ENCODE measurements at regions not wholly inside any gene's neighbourhood (a gene's known extent, or its start where the extent isn't known, plus 50 kb on each side); places are given as distances from the start of the nearest gene placed in this dataset.
"Not testable (repeated sequence)": the region's sequence is repeated elsewhere in the genome, so short reads cannot be mapped to it uniquely, and the experiment has no call there.

DNA sequence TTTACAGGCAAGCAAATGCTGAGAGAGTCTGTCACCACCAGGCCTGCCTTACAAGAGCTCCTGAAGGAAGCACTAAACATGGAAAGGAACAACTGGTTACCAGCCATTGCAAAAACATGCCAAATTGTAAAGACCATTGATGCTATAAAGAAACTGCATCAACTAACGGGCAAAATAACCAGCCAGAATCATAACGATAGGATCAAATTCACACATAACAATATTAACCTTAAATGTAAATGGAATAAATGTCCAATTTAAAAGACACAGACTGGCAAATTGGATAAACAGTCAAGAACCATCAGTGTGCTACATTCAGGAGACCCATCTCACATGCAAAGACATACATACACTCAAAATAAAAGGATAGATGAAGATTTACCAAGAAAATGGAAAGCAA, 170.7 kb downstream of the CRPPA start:
- TF ChIP-seq, protein P1, sequence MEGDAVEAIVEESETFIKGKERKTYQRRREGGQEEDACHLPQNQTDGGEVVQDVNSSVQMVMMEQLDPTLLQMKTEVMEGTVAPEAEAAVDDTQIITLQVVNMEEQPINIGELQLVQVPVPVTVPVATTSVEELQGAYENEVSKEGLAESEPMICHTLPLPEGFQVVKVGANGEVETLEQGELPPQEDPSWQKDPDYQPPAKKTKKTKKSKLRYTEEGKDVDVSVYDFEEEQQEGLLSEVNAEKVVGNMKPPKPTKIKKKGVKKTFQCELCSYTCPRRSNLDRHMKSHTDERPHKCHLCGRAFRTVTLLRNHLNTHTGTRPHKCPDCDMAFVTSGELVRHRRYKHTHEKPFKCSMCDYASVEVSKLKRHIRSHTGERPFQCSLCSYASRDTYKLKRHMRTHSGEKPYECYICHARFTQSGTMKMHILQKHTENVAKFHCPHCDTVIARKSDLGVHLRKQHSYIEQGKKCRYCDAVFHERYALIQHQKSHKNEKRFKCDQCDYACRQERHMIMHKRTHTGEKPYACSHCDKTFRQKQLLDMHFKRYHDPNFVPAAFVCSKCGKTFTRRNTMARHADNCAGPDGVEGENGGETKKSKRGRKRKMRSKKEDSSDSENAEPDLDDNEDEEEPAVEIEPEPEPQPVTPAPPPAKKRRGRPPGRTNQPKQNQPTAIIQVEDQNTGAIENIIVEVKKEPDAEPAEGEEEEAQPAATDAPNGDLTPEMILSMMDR (IDR thresholded peaks at IDR 0.05), result not testable (repeated sequence)
- not testable (repeated sequence) for TF ChIP-seq POLR2A (IDR thresholded peaks at IDR 0.05); POLR2AphosphoS5 (IDR thresholded peaks at IDR 0.05; ENCODE audit: insufficient read depth in 1 of 2, low read depth in 1 of 2)

Measured in vagina (tissue), 2 donors.